SK-N-SH (cell line): ENCODE measurements at regions not wholly inside any gene's neighbourhood (a gene's known extent, or its start where the extent isn't known, plus 50 kb on each side); places are given as distances from the start of the nearest gene placed in this dataset.
A peak's percentile ranks its signal among the peaks of the same experiment; 100 is the strongest.

Experiments used
- CHD2 ChIP-seq: fragments of 150-350 bp; IDR thresholded peaks from 2 replicates; pipeline ENCODE4 v1.6.1; 2018; ENCODE audit warnings: low read length; ENCODE audit not compliant: partially characterized antibody
- EP300 ChIP-seq, 2 experiments: IDR thresholded peaks; 2 replicates each; pipeline versions ENCODE4 v1.4.0 to v1.6.1; 2012; ENCODE audit warnings: borderline replicate concordance in 1 of 2, low read depth in 1 of 2, low read length in 1 of 2
- FOXJ3 ChIP-seq: sonication (generic); formaldehyde crosslinking; IDR thresholded peaks from 2 replicates; pipeline ENCODE4 v1.5.1; 2020; ENCODE audit warnings: mild to moderate bottlenecking, missing genetic modification reagents
- GATA2 ChIP-seq: sonication (generic); formaldehyde crosslinking; IDR thresholded peaks from 2 replicates; pipeline ENCODE4 v1.5.0; 2020; ENCODE audit warnings: mild to moderate bottlenecking, missing genetic modification reagents
- NFIC ChIP-seq: IDR thresholded peaks from 2 replicates; pipeline ENCODE4 v1.4.0; 2012; ENCODE audit warnings: borderline replicate concordance
- TEAD4 ChIP-seq: IDR thresholded peaks from 2 replicates; pipeline ENCODE4 v1.4.0; 2012; ENCODE audit warnings: mild to moderate bottlenecking, borderline replicate concordance; ENCODE audit not compliant: insufficient read depth
- TF ChIP-seq, protein P1 (sequence below): fragments of 200-600 bp; sonication (generic); IDR thresholded peaks from 2 replicates; pipeline ENCODE4 v1.6.1; 2017; ENCODE audit warnings: antibody characterized with exemption, mild to moderate bottlenecking, moderate library complexity
- TF ChIP-seq, protein P2 (sequence below): IDR thresholded peaks from 2 replicates; pipeline ENCODE4 v1.4.0; 2012; ENCODE audit warnings: low read depth, borderline replicate concordance
- TF ChIP-seq, protein P3 (sequence below): IDR thresholded peaks from 2 replicates; pipeline ENCODE4; 2012
- TF ChIP-seq, protein P4 (sequence below): IDR thresholded peaks from 2 replicates; pipeline ENCODE4 v1.6.1; 2012; ENCODE audit warnings: mild to moderate bottlenecking, low read depth, low read length, moderate library complexity
- TF ChIP-seq, protein P5 (sequence below): fragments of 150-350 bp; IDR thresholded peaks from 2 replicates; pipeline ENCODE4 v1.6.1; 2016; ENCODE audit warnings: mild to moderate bottlenecking, low read depth, low read length

DNA sequence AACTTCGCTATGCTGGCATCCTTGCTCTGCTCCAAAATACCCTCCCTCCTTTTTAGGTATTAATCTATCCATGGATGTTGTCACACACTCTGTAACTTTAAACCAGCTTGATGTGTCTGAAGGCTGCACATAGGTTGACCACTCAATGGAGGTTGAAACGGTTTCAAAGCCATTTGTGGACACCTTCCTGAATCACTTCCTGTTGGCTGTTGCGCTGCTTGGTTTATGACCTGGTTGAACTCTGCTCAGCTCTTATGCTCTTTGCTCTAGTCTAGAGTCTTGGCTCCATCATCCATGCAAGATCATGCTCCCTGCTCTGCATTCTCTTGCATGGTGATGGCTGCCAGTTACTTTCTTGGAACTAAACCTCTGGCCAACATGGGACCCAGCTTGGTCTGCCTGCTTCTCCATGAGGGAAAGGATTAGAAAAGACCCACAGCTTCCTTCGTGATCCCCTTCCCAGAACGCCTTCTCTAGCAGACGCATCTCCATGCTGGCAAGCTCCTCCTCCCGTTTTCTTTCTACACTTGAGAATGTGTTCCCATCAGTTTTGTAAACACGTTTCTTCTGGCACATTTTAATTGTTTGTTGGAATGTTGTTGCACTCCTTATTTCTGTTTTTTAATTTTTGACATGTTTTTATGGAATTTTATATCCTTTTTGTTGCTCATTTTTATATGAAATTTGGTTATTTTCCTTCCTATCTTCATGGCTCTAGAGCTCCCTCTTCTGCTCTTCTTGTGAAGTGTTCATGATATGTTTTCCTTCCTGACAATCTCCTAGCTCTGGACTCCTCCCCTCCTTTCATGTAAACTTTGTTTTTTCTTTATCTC is 149.8 kb downstream of the XPNPEP1 start:
- TF ChIP-seq, protein P1, sequence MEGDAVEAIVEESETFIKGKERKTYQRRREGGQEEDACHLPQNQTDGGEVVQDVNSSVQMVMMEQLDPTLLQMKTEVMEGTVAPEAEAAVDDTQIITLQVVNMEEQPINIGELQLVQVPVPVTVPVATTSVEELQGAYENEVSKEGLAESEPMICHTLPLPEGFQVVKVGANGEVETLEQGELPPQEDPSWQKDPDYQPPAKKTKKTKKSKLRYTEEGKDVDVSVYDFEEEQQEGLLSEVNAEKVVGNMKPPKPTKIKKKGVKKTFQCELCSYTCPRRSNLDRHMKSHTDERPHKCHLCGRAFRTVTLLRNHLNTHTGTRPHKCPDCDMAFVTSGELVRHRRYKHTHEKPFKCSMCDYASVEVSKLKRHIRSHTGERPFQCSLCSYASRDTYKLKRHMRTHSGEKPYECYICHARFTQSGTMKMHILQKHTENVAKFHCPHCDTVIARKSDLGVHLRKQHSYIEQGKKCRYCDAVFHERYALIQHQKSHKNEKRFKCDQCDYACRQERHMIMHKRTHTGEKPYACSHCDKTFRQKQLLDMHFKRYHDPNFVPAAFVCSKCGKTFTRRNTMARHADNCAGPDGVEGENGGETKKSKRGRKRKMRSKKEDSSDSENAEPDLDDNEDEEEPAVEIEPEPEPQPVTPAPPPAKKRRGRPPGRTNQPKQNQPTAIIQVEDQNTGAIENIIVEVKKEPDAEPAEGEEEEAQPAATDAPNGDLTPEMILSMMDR = peak; percentile 78
- TF ChIP-seq TEAD4 (no peak), FOXJ3 (no peak), CHD2 (no peak), NFIC (no peak), EP300 (IDR thresholded peaks at IDR 0.05; ENCODE audit: borderline replicate concordance in 1 of 2, low read depth in 1 of 2, low read length in 1 of 2) (no peak), GATA2 (CRISPR knock-in tag) (no peak)
- TF ChIP-seq, protein P2, sequence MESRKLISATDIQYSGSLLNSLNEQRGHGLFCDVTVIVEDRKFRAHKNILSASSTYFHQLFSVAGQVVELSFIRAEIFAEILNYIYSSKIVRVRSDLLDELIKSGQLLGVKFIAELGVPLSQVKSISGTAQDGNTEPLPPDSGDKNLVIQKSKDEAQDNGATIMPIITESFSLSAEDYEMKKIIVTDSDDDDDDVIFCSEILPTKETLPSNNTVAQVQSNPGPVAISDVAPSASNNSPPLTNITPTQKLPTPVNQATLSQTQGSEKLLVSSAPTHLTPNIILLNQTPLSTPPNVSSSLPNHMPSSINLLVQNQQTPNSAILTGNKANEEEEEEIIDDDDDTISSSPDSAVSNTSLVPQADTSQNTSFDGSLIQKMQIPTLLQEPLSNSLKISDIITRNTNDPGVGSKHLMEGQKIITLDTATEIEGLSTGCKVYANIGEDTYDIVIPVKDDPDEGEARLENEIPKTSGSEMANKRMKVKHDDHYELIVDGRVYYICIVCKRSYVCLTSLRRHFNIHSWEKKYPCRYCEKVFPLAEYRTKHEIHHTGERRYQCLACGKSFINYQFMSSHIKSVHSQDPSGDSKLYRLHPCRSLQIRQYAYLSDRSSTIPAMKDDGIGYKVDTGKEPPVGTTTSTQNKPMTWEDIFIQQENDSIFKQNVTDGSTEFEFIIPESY = no peak
- TF ChIP-seq, protein P3, sequence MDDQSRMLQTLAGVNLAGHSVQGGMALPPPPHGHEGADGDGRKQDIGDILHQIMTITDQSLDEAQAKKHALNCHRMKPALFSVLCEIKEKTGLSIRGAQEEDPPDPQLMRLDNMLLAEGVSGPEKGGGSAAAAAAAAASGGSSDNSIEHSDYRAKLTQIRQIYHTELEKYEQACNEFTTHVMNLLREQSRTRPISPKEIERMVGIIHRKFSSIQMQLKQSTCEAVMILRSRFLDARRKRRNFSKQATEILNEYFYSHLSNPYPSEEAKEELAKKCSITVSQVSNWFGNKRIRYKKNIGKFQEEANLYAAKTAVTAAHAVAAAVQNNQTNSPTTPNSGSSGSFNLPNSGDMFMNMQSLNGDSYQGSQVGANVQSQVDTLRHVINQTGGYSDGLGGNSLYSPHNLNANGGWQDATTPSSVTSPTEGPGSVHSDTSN = no peak
- TF ChIP-seq, protein P4, sequence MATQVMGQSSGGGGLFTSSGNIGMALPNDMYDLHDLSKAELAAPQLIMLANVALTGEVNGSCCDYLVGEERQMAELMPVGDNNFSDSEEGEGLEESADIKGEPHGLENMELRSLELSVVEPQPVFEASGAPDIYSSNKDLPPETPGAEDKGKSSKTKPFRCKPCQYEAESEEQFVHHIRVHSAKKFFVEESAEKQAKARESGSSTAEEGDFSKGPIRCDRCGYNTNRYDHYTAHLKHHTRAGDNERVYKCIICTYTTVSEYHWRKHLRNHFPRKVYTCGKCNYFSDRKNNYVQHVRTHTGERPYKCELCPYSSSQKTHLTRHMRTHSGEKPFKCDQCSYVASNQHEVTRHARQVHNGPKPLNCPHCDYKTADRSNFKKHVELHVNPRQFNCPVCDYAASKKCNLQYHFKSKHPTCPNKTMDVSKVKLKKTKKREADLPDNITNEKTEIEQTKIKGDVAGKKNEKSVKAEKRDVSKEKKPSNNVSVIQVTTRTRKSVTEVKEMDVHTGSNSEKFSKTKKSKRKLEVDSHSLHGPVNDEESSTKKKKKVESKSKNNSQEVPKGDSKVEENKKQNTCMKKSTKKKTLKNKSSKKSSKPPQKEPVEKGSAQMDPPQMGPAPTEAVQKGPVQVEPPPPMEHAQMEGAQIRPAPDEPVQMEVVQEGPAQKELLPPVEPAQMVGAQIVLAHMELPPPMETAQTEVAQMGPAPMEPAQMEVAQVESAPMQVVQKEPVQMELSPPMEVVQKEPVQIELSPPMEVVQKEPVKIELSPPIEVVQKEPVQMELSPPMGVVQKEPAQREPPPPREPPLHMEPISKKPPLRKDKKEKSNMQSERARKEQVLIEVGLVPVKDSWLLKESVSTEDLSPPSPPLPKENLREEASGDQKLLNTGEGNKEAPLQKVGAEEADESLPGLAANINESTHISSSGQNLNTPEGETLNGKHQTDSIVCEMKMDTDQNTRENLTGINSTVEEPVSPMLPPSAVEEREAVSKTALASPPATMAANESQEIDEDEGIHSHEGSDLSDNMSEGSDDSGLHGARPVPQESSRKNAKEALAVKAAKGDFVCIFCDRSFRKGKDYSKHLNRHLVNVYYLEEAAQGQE = no peak
- TF ChIP-seq, protein P5, sequence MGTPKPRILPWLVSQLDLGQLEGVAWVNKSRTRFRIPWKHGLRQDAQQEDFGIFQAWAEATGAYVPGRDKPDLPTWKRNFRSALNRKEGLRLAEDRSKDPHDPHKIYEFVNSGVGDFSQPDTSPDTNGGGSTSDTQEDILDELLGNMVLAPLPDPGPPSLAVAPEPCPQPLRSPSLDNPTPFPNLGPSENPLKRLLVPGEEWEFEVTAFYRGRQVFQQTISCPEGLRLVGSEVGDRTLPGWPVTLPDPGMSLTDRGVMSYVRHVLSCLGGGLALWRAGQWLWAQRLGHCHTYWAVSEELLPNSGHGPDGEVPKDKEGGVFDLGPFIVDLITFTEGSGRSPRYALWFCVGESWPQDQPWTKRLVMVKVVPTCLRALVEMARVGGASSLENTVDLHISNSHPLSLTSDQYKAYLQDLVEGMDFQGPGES = no peak
